ENCODE measurements at regions not wholly inside any gene's neighbourhood (a gene's known extent, or its start where the extent isn't known, plus 50 kb on each side); places are given as distances from the start of the nearest gene placed in this dataset.
A peak's percentile ranks its signal among the peaks of the same experiment; 100 is the strongest.

DNA sequence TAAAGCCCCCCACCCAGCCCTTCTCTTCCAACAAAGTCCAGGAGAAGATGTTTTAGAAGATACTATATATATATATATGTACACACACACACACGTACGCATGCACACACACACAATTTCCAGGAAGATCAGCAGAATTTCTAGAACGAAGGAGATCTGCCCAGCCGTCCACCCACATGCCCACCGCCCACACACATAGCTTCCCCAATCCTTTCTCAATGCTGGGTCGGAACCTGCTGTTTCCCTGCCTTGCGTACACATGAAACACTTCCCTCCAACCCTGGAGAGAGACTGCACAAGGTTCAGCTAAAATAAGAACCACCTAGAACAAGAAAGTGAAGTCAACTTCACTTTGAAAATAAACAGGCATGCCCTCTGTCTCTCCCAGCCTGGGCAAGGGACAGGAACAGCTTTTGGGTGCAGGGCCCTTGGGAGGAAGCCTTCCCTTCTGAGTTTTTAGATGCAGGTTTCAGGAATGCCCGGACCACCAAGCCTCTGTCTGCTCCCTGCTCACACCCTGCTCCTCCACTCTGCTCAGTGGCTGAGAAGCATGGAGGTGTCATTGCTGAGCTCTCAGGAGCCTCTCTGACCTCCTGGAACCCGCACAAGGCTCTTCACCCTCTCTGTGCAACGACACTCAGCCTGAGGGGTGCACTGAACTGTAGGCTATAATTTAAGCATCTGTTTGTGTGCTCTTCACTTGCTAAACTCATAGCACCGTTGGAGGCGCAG is 149.4 kb downstream of the C5orf15 start:
- no peak for DNase-seq
- intact Hi-C loops (cut with DNase I, micrococcal nuclease): no loop called here
- ATAC-seq: no peak

DNA sequence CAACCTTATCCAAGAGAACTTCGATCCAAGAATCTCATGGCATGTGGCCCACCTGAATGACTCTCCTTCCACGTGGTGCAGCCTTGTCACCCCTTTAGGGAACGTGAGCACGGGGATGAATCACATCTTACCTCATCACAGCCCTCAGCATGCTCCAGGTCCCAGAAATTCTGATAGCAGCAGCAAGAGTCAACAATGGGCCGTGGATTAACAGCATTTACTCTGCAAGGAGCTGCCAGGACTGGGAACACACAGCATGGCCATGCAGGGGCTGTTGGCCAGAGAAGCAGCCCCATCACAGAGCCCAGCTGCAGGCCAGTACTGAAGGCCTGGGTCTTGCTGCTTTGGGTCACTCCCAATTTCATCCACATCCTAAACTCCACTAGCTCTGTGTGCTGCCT is 150.4 kb downstream of the C5orf15 start:
- DNase-seq (no peak), ATAC-seq (no peak)
- intact Hi-C loops (cut with DNase I, micrococcal nuclease): no loop called here

DNA sequence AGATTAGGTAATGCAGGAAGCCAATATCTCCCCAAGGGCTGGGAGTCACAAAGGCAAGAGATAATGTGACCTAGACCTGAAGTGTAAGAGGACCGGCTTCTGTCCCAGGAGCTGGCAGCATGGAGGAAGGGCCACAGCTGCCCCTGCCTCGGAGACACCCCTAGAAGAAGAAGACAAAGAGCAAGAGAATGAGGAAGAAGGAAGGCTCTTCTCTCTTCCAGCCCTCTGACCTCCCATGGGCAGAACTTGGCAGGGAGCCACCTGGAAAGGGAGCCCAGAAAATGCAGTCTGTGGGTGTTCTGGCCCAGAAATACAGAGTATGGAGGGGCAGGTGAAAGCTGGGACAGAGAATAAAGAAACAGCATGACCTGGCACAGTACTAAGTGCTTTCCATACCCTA is 151.0 kb downstream of the C5orf15 start:
- ATAC-seq (no peak), DNase-seq (no peak)
- intact Hi-C loops (cut with DNase I, micrococcal nuclease): no loop called here

DNA sequence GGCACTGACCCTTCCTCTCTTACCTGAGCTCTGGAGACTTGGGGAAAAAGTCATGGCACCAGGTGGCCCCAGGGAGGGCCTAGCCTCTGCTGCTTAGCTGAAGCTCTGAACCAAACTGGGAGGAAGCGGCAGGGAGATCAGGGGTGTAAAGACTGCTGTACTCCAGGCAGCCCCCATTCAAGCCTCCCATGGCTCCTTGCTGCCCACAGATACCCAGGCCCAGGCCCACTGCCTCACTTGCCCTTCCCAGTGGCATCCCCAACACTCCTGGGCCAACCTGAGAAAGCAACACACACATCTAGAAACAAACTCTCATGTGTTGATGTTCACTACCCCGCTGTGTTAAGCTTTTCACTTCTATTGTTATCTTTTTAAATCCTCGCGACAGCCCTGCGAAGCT is 151.6 kb downstream of the C5orf15 start:
- intact Hi-C loops (cut with DNase I, micrococcal nuclease): no loop called here
- no peak for ATAC-seq
- DNase-seq: no peak

DNA sequence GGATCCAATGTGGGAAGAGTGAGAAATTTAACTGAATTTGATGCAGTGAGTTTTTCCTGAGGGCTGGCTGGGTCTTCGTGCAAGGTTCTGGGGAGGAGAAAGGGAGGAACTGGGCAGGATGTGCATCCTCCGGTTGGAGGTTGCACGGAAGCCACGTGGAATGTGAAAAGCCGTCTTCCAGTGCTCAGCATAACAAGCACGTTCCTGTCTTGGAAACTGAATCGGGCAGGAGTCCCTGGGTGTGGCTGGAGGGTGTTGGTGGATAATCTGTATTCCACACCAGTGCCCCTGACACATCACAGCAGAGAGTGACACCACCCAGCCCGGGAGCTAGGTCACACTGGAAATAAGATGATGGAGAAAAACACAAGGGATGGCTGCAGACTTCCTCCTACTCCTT is 154.3 kb downstream of the C5orf15 start:
- ATAC-seq (no peak), DNase-seq (no peak)
- intact Hi-C loops (cut with DNase I, micrococcal nuclease): no loop called here

DNA sequence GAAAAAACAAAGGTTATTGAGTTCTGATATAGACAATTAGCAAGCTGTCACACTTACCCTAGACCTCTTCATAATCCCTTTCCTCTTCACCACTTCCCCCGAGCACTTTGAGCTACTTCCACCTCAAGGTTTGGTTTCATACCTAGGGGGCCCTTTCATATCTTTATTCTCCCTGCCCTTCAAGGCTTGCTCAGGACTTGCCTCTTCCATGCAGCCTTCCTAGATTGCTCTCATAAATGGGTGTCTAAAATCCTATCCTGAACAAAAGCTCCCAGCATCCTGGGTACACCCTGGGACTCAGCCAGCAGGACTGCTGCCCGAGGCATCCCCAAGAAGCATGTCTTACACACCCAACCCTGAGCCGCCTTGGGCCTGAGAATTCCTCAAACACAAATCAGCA is 157.3 kb downstream of the C5orf15 start:
- DNase-seq (no peak), ATAC-seq (no peak)
- intact Hi-C loops (cut with DNase I, micrococcal nuclease): no loop called here

DNA sequence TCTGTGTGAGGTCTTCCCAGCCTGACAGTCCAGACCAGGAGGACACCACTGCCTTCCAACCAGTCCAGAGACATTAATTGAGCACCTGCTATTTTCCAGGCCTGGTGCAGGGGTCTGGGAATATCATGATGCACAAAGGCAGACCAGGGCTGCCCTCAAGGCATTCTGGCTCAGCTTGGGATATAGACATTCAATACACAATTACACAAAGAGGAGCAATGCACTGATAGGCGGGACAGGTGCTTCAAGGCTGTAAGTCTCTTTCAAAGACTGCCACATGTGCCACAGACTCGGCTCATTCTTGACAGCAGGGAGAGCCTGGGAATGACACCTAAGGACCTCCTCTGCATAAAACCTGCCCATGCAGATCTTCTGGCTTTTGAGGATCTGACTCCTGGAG is 158.6 kb downstream of the C5orf15 start:
- DNase-seq (no peak), ATAC-seq (no peak)
- intact Hi-C loops (cut with DNase I, micrococcal nuclease): no loop called here

DNA sequence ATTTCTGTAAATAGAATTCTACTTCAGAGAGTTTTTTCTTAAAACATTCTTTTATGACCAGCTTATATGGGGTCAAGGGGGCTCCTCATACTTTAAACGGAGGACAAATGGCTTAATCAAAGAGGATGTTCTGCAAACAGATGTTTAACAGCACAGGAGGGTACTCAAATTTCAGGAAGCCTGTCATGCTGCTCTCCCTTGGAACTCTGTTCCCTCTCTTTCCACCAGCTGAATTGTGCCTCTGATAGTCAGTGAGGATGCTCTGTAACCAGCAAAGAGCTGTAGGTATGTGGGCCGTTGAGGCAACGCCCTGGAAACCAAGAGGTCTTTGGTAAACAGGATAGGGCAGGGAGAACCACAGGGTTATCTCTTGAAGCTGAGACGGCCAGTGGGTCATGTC is 161.1 kb downstream of the C5orf15 start:
- intact Hi-C loops (cut with DNase I, micrococcal nuclease): no loop called here
- DNase-seq (no peak), ATAC-seq (no peak)

DNA sequence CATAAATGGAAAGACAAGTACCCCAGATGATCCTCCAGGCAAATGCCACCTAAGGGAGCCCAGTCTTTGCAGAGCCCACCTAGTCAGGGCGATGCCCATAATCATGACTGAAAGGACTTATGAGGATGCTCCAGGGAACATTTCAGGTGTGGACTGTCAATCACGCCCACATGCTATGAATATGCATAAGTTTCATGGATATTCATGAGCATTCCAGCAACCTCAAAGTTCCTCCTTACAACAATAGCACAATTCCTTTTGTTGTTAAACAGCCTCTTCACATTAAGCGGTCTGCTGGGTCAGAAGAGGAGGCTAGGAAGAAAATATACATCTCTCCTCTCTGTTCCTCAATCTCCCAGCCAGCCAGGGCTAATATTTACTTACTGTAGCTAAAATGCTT is 161.6 kb downstream of the C5orf15 start:
- DNase-seq (no peak), ATAC-seq (no peak)
- intact Hi-C loops (cut with DNase I, micrococcal nuclease): no loop called here

DNA sequence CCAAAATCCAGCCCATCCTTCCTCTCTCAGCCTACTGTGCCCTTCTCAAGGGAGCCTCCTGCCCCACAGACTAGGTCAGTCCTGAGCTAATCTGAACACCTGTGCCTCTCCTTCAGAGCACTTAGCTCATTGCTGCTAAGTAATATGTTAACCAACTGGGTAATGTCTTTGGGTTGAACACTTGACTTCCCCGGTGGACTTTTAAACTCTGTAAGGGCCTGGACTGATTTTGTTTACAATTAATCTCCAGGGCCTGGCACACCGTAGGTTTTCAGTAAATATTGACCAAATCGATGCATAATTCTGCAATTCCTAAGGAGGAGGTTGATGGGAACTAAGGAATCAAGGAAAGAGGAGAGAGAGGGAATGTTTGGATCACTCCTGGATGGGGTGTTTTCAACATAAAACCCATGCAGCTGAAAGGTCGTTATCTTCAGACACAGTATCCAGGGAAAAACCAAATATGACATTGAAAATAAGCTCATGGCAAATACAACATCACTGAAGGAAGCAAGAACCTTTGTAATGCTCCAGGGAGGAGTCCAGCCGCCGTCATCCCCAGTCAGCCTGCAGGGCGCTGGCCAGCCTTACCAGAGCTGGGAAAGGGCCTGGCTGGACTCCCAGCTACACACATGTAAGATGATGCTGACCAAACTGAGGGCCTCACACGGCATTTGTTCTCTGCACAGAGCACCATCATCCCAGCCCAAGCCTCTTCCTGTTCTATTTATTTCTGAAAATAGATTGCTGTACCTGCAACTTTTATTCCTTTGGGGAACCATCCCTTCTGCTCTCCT is 166.3 kb downstream of the C5orf15 start:
- intact Hi-C loops (cut with DNase I, micrococcal nuclease): no loop called here
- DNase-seq: no peak
- no peak for ATAC-seq

DNA sequence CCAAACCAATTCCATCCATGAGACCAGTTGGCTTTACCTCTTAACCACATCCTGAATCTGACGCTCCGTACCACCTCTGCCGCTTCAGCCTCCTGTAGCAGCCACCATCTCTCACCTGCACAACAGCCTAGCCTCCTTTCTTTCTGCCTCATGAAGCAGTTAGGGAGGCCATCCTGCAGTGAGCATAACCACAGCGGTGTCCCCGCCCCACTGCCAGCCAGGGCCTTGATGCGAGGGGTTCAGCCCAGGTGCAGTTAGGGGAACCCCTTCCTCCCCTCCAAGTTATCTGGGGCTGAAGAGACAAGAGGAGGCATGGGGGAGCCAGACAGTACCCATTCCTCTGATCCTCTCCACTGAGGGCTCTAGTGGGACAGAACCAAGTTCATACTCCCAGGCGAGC is 167.0 kb downstream of the C5orf15 start:
- DNase-seq: no peak
- ATAC-seq: no peak
- intact Hi-C loops (cut with DNase I, micrococcal nuclease): no loop called here

DNA sequence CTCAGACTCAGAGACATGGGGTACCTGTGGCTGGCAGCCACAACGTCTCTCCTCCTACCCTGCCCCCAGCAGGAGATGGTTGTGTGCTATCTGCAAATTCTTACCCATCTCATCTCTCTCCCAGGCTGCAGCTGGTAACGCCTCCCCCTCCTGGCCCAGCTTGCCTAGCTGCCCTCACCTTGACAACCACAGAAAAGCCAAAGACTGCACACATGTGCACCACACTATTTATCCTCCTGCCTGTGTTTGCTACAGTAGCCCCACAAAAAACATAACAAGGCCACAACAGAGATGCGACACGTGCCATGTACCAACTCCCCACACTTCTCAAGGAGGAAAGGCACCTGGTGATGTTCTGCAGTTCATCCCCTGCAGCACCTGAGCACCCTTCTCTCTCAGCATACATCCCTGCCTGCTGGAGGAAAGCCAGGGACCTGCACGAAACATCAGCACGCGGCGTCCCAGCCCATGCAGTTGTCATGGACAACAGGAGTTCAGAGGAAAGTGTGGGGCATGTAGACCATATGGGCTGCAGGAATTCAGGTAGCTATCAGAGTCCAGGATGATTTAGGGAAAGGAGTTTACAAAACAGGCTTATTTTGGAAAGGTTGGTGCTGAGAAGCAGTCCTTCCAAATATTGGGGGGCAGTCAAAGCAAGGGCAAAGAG is 168.7 kb downstream of the C5orf15 start:
- ATAC-seq: no peak
- DNase-seq: no peak
- intact Hi-C loops (cut with DNase I, micrococcal nuclease): no loop called here

DNA sequence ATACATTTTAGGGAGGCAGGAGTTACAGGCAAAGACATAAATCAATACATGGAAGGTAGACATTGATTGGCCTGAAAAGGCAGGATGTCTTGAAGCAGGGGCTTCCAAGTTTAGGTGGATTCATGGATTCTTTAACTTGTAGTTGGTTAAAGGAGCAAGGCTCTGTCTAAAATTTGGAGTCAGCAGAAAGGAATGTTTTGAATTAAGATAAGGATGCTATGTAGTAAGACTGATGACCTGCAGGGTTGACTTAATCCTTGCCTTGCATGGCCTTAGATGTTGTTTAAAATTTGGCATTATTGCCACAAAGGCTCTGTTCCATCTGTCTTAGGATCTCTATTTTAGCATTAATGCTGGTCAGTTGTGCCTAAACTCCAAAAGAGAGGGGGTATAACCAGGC is 171.3 kb downstream of the C5orf15 start:
- intact Hi-C loops (cut with DNase I, micrococcal nuclease): no loop called here
- DNase-seq (no peak), ATAC-seq (no peak)

DNA sequence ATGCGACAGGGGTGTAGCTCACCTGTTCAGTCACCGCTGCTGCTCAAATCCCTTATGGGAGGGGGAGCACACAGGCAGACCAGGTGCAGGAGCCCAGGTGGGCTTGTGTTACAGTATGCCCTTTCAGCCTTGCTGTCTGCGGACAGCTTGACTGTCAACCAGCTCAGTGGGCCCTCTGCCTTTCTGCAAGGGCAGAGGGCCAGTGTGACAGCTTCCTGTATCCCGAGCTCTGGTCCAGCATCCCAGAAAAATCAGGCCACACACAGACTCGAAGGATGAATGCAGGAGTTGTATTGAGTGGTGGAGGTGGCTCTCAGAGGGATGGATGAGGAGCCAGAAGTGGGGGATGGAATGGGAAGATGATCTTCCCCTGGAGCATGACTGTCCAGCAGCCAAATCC is 172.2 kb downstream of the C5orf15 start:
- intact Hi-C loops (cut with DNase I, micrococcal nuclease): no loop called here
- no peak for ATAC-seq
- no peak for DNase-seq

DNA sequence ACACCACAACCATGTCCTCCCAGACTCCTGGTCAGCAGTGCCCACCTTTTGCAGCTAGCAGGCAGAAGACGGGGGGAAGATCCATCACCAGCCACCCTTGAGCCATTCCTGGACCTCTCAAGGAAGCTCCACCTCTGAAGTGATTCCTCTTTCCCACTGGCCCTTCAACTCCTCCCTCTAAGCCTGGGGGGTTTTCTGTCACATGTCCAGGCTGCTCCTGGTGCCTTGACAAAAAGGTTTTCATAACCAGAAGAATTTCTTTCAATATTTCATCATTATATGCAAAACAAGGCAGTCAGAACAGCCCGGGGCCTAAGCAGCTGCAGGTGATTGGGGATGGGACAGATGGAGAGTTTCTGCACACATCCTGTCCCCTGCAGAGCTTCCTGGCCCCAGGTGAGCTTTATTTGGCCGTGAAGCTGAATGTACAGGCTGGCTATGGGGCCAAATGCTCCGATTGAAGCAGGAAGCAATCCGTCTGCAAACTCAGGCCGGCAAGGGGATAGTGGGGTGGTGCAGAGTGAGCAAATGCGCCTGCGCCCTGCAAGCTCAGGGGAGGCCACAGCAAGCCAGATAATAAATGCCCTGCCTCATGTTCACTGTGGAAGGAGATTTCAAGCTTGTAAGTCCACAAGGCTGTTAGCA is 173.5 kb downstream of the C5orf15 start:
- no peak for DNase-seq
- ATAC-seq: no peak
- intact Hi-C loops (cut with DNase I, micrococcal nuclease): no loop called here

DNA sequence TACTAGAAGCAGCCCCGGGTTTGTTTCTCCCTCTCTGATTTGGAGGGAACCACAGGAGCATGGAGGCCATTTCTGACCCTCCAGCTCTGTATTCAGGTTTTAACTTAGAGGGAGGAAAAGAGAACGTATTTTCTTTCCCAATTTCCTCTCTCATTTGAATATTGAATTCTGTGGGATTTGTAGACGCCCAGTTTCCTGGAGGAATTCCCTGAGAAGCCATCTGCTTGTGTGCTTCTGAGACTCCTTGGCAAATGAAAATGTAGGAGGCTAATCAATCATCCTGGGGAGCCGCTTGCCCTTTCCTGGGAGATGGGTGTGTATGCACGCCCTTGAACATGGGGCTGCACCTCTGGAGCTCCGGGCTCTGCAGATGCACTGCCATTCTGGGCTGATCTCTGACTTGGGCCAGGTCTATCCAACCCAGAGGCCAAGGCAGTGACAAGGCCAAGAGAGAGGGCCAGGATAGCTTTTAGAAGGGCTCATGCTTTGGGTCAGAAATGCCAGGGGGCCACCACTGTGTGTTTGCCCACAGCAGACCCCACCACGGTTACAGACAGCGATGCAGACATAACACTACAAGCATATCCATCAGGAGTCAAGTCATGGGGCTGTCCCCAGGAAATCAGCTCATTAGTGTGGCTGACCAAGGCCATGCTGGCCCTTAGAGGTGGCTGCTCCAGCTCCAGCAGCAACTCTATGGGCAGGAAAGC is 174.5 kb downstream of the C5orf15 start:
- intact Hi-C loops (cut with DNase I, micrococcal nuclease): no loop called here
- DNase-seq (no peak), ATAC-seq (no peak)

DNA sequence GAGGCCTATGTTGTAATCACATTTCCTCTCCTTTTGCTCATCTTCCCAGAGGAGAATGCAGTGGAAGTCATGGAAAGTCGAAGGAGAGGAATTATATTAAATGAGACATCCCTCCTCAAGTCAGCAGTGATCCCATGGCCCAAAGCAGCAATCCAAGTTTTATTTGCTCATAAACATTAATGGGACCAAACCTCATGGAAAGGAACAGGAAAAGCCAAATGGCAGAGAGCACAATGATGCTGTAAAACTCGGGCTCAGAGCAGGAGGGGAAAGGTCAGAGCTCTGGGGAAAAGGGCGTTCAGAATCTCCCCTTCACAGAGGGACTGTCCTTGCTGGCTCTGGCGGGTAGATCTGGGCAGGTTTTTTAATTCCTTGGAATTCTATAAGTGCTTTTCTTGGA is 175.8 kb downstream of the C5orf15 start:
- intact Hi-C loops (cut with DNase I, micrococcal nuclease): no loop called here
- ATAC-seq (peak; percentile 91), DNase-seq (no peak)

DNA sequence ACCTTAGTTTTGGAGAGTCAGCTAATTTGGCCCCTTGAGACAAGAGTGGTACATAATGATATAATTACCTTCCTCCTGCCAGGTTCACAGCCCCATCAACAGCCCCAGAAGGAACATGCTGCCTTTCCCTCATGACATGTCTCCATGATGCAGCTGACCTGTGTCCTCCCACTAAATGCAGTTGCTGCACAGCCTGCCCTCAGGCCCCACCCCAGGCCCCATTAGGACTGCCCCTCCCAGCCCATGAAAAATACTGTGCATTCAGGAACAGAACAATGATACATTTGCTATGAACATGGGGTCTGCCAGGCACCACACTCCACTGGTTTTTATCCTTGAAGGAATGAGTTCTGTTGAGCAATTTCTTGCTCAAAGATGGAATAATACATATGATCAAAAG is 176.4 kb downstream of the C5orf15 start:
- intact Hi-C loops (cut with DNase I, micrococcal nuclease): no loop called here
- DNase-seq (no peak), ATAC-seq (peak; percentile 66)

DNA sequence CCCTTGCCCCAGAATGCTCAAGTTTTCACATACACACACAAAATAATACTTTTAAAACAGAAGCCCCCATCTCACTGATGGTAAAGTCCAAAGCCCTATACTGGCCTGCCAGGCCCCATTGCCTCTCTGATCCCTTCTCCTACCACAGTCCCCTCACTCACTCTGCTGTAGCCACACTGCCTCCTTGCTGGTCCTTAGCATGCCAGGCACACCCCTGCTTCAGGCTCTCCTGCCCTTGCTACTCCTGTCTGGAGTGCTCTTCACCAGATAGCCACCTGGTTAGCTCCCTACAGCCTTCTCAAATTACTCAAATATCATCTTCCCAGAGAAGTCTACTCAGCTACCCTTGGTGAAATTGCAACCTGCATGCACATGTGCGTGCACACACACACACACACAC is 177.5 kb downstream of the C5orf15 start:
- intact Hi-C loops (cut with DNase I, micrococcal nuclease): no loop called here
- ATAC-seq: no peak

More for the DNA sequence above, 177.5 kb downstream of the C5orf15 start:
- DNase-seq: no peak

Measured in left colon (tissue), 2 donors.